Activated CD8-positive, alpha-beta memory T cell treated with anti-CD3 and anti-CD28 coated beads for 4 hours (primary cell): ENCODE measurements at regions not wholly inside any gene's neighbourhood (a gene's known extent, or its start where the extent isn't known, plus 50 kb on each side); places are given as distances from the start of the nearest gene placed in this dataset.
"Not testable (repeated sequence)": the region's sequence is repeated elsewhere in the genome, so short reads cannot be mapped to it uniquely, and the experiment has no call there.

Experiments
- DNase-seq, 2 donors: peaks; one replicate each; pipeline ENCODE4 v3.0.0-alpha.2; 2020; ENCODE audit warnings: low read depth in 2 of 2

DNA sequence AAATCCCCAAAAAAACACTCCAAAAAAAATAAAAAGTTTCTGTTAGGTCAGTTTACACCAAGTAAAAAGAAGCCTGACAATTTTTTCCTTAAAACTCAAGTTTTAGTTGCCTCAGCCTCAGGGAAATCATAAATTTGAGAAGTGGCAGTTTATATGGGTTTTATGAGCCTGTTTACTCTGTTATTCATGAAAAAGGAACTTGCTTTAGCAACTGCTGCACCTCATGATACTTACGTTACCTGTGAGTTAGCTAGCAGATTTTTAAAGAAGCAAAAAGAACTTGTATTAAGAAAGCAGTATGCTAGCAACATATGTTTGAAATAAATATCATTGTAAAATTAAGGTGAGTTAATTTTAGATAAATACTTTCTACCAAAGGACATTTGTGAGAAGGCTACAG is 1264.5 kb upstream of the PHF14 start:
- no peak for DNase-seq

DNA sequence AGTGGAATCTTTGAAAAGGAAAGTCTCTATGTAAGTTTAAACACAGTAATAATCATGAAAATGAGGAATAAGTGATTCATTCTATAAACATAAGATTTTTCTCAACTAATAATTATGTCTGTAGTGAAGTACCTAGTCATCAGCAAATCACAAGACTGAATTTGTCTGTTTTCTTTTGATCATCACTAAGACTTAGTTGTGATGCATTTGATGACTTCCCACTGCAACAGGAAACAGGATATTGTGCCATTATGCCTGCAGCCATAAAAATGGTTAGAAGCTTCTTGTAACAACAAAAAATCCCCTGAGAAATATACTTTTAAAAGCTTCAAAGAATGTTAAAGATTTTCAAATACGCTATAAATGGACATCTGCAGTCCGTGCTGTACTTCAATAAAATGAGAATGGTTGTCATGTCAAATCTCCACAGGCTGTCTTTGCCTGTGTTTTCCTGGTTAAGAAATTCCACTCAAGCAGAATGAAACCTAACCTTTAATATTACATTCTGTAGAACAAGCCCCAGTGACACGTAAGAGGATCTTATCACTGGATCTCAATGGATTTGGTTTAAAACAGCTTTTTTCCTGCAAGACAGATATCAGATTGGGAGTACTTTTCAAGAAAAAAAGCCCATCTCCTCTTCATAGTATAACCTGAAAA is 1262.3 kb upstream of the PHF14 start:
- no peak for DNase-seq

- no peak for DNase-seq
Observed at GRCh38 chr7:9718071-9718661, 1255.5 kb upstream of the PHF14 start.

- DNase-seq = no peak
Observed at GRCh38 chr7:9719303-9719702, 1254.4 kb upstream of the PHF14 start.

- DNase-seq = no peak
Observed at GRCh38 chr7:9719721-9720120, 1254.0 kb upstream of the PHF14 start.

GRCh38 chr7:9725940-9726663 is 1247.6 kb upstream of the PHF14 start:
- not testable (repeated sequence) for DNase-seq

DNA sequence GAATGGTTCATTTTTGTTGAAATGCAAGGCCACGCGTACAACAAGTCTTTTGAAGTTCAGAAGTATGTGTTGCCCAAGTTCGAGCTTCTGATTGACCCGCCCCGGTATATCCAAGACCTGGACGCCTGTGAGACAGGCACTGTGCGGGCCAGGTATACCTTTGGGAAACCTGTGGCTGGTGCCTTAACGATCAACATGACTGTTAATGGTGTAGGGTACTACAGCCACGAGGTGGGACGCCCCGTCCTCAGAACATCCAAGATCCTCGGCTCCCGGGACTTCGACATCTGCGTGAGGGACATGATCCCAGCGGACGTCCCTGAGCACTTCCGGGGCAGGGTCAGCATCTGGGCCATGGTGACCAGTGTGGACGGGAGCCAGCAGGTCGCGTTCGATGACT is 1246.9 kb upstream of the PHF14 start:
- not testable (repeated sequence) for DNase-seq

GRCh38 chr7:9727467-9727869 is 1246.2 kb upstream of the PHF14 start:
- DNase-seq = not testable (repeated sequence)

GRCh38 chr7:9728014-9728657 is 1245.5 kb upstream of the PHF14 start:
- DNase-seq = not testable (repeated sequence)

- no peak for DNase-seq
Observed at GRCh38 chr7:9752033-9752432, 1221.6 kb upstream of the PHF14 start.

GRCh38 chr7:9761224-9761623 is 1212.4 kb upstream of the PHF14 start:
- no peak for DNase-seq

- no peak for DNase-seq
Observed at GRCh38 chr7:9776900-9777299, 1196.8 kb upstream of the PHF14 start.

- no peak for DNase-seq
Observed at GRCh38 chr7:9778367-9778766, 1195.3 kb upstream of the PHF14 start.

DNA sequence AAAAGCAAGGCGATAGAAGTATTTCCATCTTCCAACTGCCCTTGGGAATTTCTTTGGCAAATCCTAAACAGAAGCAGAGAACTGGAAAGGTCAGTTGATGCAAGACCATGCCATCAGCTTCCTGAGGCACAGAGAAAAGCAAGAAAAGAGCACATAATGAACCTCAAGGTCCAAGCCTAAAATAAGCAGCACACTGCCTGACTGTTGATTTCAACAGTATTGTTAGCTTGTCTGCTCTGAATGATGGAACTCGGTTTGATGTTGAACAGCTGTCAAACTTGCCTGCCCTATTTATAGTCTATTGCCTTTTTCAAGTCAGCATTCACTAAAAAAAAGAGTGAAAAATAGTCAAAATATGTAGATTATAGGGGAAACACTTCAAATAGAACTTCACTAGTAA is 1192.0 kb upstream of the PHF14 start:
- no peak for DNase-seq

DNA sequence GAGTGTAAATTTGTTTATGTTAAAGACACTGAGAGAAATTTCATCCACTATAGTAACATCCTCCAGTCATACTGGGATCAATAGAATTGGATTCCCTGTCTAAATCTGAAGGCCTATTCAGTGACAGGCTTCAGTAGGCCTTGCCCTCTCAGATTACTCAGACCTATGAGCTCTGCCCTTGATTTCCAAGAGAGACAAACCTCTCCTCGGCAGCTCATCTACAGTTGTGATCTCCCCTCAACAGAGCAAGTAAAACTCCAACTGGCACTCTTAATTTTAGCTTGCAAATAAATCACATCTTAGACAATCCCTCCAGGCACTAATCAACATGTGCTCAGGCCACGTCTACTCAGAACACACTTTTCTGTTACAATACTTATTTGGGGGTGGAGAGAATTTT is 1191.4 kb upstream of the PHF14 start:
- DNase-seq = no peak

- DNase-seq = no peak
Observed at GRCh38 chr7:9785211-9785610, 1188.5 kb upstream of the PHF14 start.

DNA sequence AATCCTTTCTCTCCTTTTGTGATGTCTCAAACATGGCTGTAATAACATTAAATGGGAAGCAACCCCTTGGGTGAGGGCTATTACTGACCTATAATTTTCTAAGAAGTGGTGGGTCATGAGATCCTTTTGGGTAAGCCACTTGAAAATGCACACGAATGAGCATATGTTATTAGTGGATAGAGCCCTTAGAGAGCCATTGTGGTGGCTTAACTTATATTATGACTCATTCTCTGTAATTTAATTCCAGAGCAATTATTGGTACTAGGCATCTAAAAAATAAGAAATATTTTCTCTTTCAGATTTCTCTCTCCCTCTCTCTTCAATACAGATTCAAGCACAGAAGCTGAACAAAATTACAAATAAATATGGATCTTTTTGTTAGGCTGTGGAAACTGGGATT is 1177.4 kb upstream of the PHF14 start:
- no peak for DNase-seq

DNA sequence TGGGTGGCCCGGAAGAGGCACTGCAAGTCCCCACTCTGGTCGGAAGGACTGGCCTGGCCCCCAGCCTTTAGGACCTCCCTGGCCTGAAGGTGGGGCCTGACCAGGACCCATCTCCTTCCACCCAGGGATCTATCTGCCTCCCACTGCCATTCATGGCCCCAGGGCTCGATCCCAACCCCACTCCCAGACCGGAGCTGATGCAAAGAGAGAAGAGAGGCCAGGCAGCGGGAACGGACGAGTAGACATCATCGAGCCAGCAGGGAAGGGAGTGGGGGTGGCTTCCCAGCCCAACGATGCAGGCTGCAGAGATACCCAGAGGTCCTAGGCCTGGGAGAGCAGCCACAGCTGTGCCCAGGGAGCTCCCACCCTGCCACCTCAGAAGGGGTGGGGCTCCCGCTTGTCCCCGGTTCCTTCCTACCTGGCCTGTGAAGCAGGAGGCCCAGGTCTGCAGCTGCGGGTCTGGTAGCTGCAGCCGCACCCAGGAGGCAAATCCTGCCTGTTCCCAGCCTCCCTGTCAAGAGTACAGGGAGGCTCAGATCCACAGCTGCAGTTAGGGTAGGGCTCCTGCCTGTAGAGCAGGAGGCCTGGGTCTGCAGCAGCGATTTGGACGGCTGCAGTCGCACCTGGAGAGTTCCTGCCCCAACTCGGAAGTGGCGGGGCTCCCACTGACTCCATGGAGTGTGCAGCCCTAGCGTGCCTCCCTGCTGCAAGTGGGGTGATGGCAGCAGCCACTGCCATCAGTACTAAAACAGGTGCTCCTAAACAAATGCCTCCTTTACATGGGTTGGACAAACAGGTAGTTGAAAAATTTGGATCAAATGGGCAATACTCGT is 1151.0 kb upstream of the PHF14 start:
- DNase-seq = no peak

- DNase-seq = no peak
Observed at GRCh38 chr7:9835199-9835598, 1138.5 kb upstream of the PHF14 start.

- no peak for DNase-seq
Observed at GRCh38 chr7:9836671-9837070, 1137.0 kb upstream of the PHF14 start.

DNA sequence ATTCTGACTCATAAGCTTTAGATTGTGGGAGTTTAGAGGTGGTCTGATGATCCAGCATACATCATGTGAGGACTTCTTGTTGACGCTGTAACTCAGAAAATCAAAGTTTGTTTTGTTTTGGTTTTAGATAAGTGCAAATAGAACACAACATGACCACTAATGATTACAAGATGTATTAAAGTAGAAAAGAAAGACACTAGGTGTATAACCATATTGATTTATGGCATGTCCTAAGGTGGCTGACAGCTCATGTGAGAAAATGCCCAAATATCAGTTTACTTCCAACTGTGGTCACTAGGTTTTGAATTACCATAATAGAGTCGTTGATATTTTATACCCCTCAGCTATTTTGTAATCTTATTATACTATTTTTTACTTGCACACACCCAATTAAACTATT is 1131.4 kb upstream of the PHF14 start:
- no peak for DNase-seq

DNA sequence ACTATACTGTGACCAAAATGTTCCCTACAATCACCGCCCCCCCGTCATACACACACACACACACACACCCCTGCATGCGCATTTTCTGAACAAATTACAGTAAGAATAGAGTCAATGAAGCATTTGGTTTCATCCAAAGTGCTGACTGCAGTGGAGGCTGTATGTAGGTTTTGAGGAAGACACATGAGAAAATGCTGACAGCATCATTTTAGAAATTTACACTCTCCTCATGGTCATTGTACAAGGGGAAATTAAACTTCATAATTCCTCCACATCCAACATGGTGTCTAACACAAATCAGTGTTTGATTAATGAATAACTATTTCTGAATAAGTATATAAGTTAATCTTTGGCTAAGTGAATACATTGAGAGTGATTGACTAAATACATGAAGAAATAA is 1126.8 kb upstream of the PHF14 start:
- no peak for DNase-seq
